Body of pancreas (tissue), 4 donors: ENCODE measurements at regions not wholly inside any gene's neighbourhood (a gene's known extent, or its start where the extent isn't known, plus 50 kb on each side); places are given as distances from the start of the nearest gene placed in this dataset.

Experiments
- POLR2A ChIP-seq, 3 donors: fragments of 450-650 bp; IDR thresholded peaks; one replicate each; pipeline ENCODE4 v1.6.1; 2016; ENCODE audit warnings: antibody characterized with exemption in 3 of 3, mild to moderate bottlenecking in 2 of 3
- TF ChIP-seq, protein P1 (sequence below), 7 experiments: fragments of 450-650 bp in 4 of 7; fragments of 200-600 bp in 3 of 7; sonication (generic) in 3 of 7; IDR thresholded peaks; one replicate each; pipeline ENCODE4 v1.5.1; 2016 to 2019; ENCODE audit warnings: antibody characterized with exemption in 7 of 7

DNA sequence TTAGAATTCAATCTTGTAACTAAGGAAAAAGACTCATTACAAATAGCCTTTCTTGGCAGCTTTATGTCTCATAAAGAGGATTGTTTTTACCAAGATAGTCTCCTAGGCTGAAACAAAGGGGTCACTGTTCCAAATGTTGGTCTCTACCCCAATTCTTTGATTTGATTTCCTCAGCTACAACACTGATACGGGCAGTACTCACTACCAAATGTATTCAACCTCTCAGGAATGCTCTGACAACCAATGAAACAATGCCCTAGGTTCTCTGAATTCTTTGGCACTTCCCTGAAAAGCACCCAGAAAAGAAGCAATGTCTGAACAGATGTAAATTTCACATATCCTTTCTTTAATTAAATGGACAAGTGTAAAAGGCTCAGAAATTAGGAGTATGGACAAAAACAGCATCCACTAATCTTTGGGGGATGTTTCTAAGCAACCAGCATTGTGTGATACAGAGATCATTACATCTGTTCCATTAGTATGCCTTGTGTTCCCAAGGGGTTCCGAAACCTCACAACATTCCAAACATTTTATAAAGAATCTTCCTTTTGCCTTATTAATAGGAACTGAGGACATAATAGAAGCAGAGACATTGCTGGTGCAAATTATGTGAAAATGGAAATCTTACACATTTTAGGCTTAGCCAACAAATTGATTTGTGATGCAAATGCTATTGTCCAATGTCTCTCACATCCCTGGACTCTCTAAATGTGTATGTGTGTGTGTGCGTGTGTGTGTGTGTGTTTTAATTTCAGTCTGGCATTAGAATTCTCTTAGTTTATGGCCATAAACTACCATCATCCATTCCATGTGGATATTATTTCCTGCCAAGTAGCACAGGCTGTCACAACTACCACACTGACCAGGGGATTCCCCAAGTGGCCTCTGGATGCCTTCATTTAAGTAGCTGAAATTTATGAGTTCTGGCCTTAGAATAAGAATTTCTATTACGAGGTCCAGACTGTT lies 276.0 kb downstream of the MTX2 start:
- TF ChIP-seq, protein P1, sequence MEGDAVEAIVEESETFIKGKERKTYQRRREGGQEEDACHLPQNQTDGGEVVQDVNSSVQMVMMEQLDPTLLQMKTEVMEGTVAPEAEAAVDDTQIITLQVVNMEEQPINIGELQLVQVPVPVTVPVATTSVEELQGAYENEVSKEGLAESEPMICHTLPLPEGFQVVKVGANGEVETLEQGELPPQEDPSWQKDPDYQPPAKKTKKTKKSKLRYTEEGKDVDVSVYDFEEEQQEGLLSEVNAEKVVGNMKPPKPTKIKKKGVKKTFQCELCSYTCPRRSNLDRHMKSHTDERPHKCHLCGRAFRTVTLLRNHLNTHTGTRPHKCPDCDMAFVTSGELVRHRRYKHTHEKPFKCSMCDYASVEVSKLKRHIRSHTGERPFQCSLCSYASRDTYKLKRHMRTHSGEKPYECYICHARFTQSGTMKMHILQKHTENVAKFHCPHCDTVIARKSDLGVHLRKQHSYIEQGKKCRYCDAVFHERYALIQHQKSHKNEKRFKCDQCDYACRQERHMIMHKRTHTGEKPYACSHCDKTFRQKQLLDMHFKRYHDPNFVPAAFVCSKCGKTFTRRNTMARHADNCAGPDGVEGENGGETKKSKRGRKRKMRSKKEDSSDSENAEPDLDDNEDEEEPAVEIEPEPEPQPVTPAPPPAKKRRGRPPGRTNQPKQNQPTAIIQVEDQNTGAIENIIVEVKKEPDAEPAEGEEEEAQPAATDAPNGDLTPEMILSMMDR (IDR thresholded peaks at IDR 0.05) = no peak
- TF ChIP-seq POLR2A (IDR thresholded peaks at IDR 0.05) = no peak
